Muscle of back (tissue), 3 donors: ENCODE measurements at regions not wholly inside any gene's neighbourhood (a gene's known extent, or its start where the extent isn't known, plus 50 kb on each side); places are given as distances from the start of the nearest gene placed in this dataset.
A peak's percentile ranks its signal among the peaks of the same experiment; 100 is the strongest.

ENCODE experiments used
- DNase-seq, 3 donors: peaks; one replicate each; pipeline versions ENCODE4 v3.0.0 to v3.0.0-alpha.2; 2013

- no peak for DNase-seq
Measured at GRCh38 chr5:175765858-175766257, 105.5 kb upstream of the CPLX2 start.

GRCh38 chr5:175766963-175767362, 104.4 kb upstream of the CPLX2 start:
- no peak for DNase-seq

DNA sequence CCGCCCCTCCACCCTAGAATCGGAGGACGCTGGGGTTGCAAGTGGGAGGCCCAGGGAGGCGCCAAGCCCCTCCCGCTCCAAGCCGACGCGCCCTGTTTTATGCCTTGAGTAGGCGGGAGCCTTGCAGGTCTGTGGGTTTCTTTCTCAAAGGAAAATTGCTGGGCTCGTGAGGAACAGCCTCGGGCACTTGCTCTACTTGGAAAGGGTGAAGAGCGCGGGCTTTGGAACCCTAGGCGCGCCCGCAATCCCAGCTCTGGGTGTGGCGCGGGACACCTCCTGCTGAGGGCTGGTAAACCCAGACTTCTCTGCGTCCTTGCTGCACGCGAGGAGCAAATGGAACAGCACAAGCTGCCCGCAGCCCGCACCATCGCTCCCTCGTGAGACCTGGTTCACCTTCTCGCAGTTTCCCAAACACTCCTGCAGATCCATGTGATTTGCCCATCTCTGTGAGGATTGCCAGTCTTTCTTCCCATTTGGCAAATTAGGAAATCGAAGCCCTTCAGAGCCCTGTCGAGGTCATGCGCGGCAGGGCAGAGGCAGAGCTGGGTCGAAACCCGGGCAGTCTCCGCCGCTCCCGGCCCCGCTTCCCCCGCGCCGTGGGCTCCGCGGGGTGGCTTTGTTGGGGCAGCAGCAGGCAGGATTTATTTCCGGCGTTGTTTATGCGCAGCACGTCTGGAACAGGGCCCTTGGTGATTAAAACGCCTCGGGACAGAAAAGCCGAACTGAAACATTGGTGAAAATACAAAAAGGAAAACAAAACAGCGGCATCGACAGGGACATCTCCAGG, 98.4 kb upstream of the CPLX2 start:
- DNase-seq = no peak

- DNase-seq = no peak
Measured at GRCh38 chr5:175773534-175774070, 97.8 kb upstream of the CPLX2 start.

- DNase-seq = no peak
Measured at GRCh38 chr5:175775416-175775815, 96.0 kb upstream of the CPLX2 start.

DNA sequence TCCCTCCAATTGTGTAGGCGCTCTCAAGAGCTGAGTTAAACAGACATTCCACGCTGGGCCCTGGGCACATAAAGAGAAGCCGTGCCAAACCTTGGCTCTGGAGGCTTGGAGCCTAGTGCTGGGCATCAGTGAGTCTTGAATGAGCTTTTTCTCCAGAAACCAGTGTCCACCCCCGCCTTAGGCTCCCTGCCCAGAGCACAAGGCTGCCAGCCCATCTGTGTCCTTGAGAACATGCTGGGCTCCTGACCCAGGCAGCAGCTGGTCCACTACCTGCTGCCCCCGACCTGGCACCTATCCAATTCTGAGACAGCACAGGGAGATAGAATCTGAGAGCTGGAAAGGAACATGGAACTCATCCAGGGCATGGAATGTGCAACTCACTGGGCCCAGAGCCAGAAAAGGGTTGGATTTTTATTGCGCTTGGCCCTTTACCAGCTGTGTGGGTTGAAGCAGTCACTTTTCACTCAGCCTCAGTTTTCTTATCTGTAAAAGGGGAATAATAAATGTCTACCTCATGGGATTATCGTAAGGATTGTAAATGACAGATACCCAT, 92.4 kb upstream of the CPLX2 start:
- peak; percentile 3 to 5 (median 4) for DNase-seq

DNA sequence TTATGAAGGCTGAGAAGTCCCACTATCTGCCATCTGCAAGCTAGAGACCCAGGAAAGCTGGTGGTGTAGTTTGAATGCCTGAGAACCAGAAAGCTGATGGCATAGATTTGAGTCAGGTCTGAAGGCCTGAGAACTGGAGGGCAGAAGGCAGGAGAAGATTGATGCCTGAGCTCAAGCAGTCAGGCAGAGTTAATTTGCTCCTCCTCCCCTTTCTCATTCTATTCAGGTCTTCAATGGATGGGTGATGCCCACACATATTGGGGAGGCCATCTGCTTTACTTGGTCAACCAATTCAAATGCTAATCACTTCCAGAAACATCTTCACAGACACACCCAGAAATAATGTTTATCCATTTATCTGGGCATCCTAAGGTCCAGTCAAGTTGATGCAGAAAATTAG, 87.6 kb upstream of the CPLX2 start:
- DNase-seq = no peak

GRCh38 chr5:175784230-175784629, 87.1 kb upstream of the CPLX2 start:
- no peak for DNase-seq

- DNase-seq = no peak
Measured at GRCh38 chr5:175785681-175786080, 85.7 kb upstream of the CPLX2 start.

DNA sequence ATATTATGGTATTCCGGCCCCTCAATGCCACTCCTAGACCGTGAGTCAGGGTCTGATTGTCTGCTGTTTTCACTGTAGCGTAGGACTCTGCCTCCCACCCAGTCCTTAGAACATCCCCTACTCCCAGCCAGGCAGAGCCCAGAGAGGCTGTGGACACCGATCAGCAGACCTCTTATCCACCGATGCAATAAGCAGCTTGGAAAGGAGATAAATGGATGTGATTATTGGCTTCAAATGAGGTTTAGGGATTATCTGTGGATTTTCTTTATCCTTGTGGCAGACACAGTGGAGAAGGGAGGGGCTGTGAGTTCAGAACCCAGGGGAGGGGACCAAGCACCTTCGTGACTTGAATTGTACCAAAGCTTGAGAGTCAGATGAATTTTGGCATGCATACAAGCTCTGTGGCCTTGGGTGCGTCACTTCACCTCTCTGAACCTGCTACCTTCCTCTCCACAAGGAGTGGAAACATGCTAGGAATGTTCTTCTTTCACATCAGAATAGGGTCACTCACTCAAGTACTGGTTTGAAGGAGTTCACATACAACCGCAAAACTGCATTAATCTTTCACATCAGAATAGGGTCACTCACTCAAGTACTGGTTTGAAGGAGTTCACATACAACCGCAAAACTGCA, 83.1 kb upstream of the CPLX2 start:
- DNase-seq = no peak

DNA sequence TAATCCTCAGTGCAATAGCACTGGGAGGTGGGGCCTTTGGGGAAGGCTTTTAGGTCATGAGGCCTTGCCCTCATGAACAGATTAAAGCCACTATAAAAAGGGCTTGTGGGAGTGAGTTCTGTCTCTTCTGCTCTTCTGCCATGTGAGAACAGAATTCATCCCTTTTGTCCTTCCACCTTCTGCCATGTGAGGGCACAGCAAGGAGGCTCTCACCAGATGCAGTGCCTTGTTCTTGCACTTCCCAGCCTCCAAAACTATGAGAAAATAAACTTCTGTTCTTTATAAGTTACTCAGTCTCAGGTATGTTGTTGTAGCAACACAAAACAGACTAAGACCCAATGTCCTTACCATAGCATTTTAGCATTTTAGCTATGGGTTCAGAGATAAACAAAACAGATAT, 81.7 kb upstream of the CPLX2 start:
- no peak for DNase-seq

- DNase-seq = no peak
Measured at GRCh38 chr5:175790796-175791195, 80.6 kb upstream of the CPLX2 start.

- DNase-seq = no peak
Measured at GRCh38 chr5:175795959-175796358, 75.4 kb upstream of the CPLX2 start.

DNA sequence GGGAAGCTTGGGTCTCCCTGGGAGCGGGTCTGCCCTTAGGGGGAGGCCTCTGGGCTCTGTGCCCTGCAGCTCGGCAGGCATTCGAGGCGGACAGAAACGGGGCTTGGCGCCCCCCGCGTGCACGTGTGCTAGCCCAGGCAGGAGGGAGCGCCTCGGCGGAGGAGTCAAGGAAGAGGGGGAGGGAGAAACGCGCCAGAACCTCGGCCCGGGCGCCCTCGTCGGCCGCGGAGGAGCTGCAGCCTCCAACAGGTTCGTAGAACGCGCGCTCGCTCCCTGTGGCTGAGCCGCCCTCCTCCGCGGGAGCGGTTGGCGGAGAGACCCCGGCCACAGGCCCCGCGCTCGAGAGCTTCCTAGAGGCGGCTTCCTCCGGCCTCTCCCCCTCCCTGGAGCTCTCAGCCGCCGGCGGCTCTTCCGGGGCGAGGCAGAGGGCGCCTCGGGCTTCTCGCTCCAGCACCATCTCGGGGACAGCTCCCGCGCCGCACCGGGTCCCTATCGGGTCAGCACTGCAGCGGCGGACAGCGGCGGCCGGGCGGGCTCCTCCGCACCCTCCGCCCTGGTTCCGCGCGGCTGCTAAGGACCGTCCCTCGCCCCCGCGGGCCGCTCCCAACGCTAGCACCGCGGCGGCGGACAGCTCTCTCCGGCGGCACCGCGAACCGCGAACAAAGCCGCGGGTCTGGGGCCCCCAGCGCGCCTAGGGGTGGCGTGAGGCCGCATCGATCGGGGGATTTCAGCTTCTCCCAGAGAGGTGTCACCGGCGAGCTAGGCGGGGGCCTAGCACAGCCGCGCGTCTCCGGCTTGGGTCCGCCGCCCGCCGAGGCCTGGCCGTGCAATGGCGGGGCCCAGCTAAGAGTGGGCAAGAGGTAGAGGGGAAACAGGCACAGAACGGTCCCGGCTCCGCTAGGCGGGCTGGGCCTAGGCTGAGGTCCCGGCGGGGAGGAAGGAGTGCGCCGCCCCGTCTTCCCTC, 74.6 kb upstream of the CPLX2 start:
- DNase-seq = peak; percentile 77 to 94 (median 88)

DNA sequence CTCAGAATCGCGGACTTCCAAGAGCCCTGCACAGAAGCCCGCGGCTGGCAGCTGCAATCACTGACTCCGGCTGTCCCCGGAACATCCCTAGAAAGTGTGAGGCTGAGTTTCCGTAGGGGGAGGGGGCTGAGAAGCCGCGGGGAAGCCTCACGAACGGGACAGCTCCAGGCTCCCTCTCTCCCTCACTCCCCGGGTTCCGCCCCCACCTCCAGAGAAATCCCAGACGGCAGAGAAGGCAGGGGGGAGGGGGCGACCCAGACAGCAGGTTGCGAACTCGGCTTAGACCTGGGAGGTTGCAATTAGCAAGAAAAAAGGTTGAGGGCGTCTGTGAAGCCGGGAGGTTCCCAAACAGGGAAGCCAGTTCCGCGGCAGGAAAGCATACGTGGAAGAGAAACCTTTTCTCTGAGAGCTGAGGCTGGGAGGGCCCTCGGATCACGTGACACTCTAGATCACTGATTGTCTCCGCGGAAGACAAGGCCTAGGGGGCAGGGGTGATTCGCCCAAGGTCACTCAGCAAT, 73.8 kb upstream of the CPLX2 start:
- peak in 1 of 3 donors; percentile 3 for DNase-seq

DNA sequence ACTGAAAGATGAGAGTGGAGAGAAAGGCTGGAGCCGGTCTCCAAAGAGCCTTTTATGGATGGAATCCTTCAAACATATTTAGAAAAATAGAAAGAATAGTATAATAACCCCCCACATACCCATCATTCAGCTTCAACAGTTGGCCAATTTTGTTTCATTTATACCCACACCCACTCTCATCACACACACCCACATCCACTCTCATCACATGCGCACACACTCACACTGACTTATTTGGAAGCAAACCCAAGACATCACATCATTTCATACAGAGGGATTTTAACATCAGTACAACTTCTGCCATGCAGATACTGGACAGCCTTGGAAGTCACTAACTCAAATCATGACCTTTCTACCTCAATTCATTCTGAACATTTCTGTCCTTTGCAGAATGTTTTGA, 72.8 kb upstream of the CPLX2 start:
- DNase-seq = no peak

- peak in 1 of 3 donors; percentile 30 for DNase-seq
Measured at GRCh38 chr5:175800656-175801081, 70.7 kb upstream of the CPLX2 start.

DNA sequence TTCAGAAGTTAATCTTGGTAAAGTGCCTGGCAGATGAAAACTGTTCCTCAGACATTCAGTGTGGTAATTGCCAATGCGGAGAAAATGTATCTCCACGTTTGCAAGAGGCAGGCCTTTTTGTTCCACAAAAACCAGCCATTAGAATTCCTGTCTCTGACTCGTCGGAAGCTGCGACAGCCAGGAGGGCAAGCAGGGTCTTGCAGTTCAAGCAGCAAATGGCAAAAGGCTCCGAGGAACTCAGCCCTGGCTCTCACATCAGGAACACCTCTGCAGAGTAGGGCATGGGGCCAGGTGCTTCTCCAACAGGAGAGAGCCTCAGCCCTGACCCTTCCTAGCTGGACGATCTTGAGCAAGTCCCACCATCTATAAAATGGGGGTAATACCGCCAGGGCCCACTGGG, 69.0 kb upstream of the CPLX2 start:
- DNase-seq = no peak

- no peak for DNase-seq
Measured at GRCh38 chr5:175803254-175803653, 68.1 kb upstream of the CPLX2 start.

- DNase-seq = no peak
Measured at GRCh38 chr5:175803736-175804454, 67.5 kb upstream of the CPLX2 start.
